ENCODE measurements at regions not wholly inside any gene's neighbourhood (a gene's known extent, or its start where the extent isn't known, plus 50 kb on each side); places are given as distances from the start of the nearest gene placed in this dataset.
"Not testable (repeated sequence)": the region's sequence is repeated elsewhere in the genome, so short reads cannot be mapped to it uniquely, and the experiment has no call there.

GRCh38 chrX:125475482-125475881 lies 155.8 kb downstream of the TEX13C start:
- in situ Hi-C loops (cut with MboI; ENCODE audit: low sequenced_read_pairs, unreplicated experiment): no loop called here
- no peak for TF ChIP-seq CTCF (IDR thresholded peaks at IDR 0.05; ENCODE audit: borderline replicate concordance, control extremely low read depth, extremely low read depth, insufficient read depth, missing control alignments)
- DNase-seq (ENCODE audit: low spot score): no peak

- in situ Hi-C loops (cut with MboI; ENCODE audit: low sequenced_read_pairs, unreplicated experiment): no loop called here
- no peak for TF ChIP-seq CTCF (IDR thresholded peaks at IDR 0.05; ENCODE audit: borderline replicate concordance, control extremely low read depth, extremely low read depth, insufficient read depth, missing control alignments)
- no peak for DNase-seq (ENCODE audit: low spot score)
Observed at GRCh38 chrX:125492439-125492838, 172.8 kb downstream of the TEX13C start.

- DNase-seq (ENCODE audit: low spot score); in situ Hi-C loops (cut with MboI; ENCODE audit: low sequenced_read_pairs, unreplicated experiment): not testable (repeated sequence)
Observed at GRCh38 chrX:125493004-125493403, 173.3 kb downstream of the TEX13C start.

GRCh38 chrX:125497667-125498066 lies 178.0 kb downstream of the TEX13C start:
- no peak for DNase-seq (ENCODE audit: low spot score)
- no peak for TF ChIP-seq CTCF (IDR thresholded peaks at IDR 0.05; ENCODE audit: borderline replicate concordance, control extremely low read depth, extremely low read depth, insufficient read depth, missing control alignments)
- in situ Hi-C loops (cut with MboI; ENCODE audit: low sequenced_read_pairs, unreplicated experiment): no loop called here

- in situ Hi-C loops (cut with MboI; ENCODE audit: low sequenced_read_pairs, unreplicated experiment): no loop called here
- TF ChIP-seq CTCF (IDR thresholded peaks at IDR 0.05; ENCODE audit: borderline replicate concordance, control extremely low read depth, extremely low read depth, insufficient read depth, missing control alignments): no peak
- DNase-seq (ENCODE audit: low spot score): no peak
Observed at GRCh38 chrX:125503769-125504168, 184.1 kb downstream of the TEX13C start.

GRCh38 chrX:125505207-125505606 lies 185.5 kb downstream of the TEX13C start:
- no peak for DNase-seq (ENCODE audit: low spot score)
- no peak for TF ChIP-seq CTCF (IDR thresholded peaks at IDR 0.05; ENCODE audit: borderline replicate concordance, control extremely low read depth, extremely low read depth, insufficient read depth, missing control alignments)
- in situ Hi-C loops (cut with MboI; ENCODE audit: low sequenced_read_pairs, unreplicated experiment): no loop called here

- in situ Hi-C loops (cut with MboI; ENCODE audit: low sequenced_read_pairs, unreplicated experiment): no loop called here
- no peak for TF ChIP-seq CTCF (IDR thresholded peaks at IDR 0.05; ENCODE audit: borderline replicate concordance, control extremely low read depth, extremely low read depth, insufficient read depth, missing control alignments)
- no peak for DNase-seq (ENCODE audit: low spot score)
Observed at GRCh38 chrX:125507119-125507518, 187.4 kb downstream of the TEX13C start.
